GM19025 (cell line): ENCODE measurements at regions not wholly inside any gene's neighbourhood (a gene's known extent, or its start where the extent isn't known, plus 50 kb on each side); places are given as distances from the start of the nearest gene placed in this dataset.

Source experiments
- ATAC-seq: cut with Tn5 transposase; IDR thresholded peaks from one replicate; pipeline ENCODE4 v1.9.1; 2021; ENCODE audit warnings: mild to moderate bottlenecking, low read depth, moderate library complexity; ENCODE audit not compliant: unreplicated experiment

- no peak for ATAC-seq
Observed at GRCh38 chr20:22776369-22776768, 192.0 kb upstream of the FOXA2 start.

GRCh38 chr20:22779878-22780277 lies 195.5 kb upstream of the FOXA2 start:
- ATAC-seq: no peak

DNA sequence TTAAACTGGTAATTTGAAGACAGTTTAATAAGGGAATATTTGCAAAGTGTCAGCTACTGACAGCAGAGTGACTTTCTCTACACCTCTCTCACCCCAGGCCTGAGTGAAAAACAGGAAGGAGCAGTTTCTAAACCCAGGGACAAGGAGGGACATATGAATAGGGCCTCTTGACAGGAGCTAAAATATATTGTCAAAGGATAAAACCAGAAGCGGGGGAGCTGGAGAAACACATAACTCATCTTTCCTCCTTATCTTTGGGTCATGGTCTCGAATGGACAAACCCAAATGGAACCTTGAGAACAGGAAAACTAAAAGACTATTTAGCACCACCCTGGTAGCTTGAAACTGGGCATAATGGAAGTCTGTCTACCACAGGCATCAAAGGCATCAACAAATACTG lies 197.5 kb upstream of the FOXA2 start:
- no peak for ATAC-seq

GRCh38 chr20:22789676-22790075 lies 205.3 kb upstream of the FOXA2 start:
- ATAC-seq: no peak

- no peak for ATAC-seq
Observed at GRCh38 chr20:22791396-22791795, 207.0 kb upstream of the FOXA2 start.

DNA sequence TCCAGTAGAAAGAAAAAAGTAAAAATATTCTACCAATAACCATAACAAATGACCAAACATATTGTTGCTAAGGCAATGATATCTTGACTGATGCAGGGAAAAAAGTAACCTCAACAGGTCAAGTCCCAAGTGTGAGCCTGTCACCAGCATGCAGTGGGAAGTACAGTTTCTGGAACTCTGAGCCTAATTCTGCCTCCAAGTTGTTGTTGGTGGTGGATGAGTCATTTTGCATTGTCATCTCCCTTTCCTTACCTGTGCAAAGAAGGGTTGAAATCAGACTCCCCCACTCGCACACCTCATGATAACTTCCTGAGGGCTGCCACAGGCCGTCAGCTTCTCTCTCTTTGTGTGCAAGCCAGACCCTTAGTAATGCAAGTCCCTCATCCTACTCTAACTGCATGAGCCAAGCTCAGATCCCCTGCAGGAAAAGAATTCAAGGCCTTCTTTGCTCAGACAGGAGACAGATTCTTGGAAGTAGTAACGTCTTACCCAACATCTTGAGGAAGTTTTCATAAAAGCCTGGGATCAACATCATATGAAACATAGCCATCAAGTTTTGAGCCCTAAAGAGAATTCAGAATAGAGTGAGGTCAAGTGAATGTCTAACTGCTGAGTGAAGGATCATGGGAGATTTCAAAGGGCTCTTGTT lies 207.6 kb upstream of the FOXA2 start:
- ATAC-seq: no peak

DNA sequence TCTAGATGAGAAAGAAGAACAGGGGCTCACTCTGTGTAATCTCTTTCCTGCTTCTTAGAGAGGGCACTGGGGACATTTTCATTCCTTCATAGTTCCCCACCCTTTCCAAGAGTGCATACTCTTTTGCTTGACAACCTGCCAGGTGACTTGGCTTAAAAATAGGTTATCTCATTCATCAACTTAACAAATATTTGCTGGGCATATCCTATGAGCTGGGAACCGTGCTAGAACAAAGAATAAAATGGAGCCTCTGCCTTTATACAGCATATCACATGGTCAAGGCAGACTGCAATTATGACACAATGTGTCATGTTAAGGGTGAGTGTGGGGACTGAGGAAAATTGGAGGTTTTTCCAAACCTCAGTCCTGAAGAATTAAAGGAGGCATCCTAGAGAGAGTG lies 209.8 kb upstream of the FOXA2 start:
- no peak for ATAC-seq

GRCh38 chr20:22795433-22795832 lies 211.1 kb upstream of the FOXA2 start:
- no peak for ATAC-seq

DNA sequence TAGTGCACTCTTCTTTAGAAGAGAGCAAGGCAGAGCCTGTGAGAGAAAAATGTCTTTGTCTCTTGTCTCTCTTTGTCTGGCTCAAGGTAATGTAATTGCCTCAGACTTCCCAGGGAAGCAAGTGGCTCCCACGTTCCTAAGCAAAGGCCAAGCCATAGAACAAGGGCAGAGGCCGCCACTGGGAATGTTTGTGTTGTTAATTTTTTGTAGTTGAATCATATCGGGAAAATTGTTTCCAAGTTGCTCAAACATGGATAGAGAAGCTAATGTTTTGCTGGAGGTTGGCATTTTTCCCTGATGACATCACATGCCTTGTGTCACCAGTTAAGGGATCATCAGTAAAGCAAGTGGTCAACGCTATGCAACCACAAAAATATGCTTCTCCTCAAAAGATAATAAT lies 211.5 kb upstream of the FOXA2 start:
- no peak for ATAC-seq

GRCh38 chr20:22796469-22797077 lies 212.2 kb upstream of the FOXA2 start:
- no peak for ATAC-seq

DNA sequence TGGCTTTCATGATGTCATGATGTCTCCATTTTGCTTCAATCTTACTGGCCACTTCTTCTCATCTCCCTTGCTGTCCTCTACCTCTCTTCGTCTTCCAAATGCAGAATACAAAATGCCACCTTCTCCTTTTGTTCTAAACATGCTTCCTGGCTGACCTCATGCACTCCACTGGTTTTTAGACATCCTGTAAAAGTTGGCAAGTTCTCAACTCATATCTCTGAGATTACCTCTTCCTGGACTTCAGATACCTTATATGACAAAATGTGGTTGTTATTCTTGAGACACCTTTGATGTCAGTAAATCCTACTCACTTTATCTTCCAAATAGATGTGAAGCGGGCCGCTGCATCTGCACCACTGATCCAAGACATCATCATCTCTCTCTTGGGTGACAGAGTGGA lies 212.7 kb upstream of the FOXA2 start:
- no peak for ATAC-seq

GRCh38 chr20:22799687-22800086 lies 215.3 kb upstream of the FOXA2 start:
- no peak for ATAC-seq

DNA sequence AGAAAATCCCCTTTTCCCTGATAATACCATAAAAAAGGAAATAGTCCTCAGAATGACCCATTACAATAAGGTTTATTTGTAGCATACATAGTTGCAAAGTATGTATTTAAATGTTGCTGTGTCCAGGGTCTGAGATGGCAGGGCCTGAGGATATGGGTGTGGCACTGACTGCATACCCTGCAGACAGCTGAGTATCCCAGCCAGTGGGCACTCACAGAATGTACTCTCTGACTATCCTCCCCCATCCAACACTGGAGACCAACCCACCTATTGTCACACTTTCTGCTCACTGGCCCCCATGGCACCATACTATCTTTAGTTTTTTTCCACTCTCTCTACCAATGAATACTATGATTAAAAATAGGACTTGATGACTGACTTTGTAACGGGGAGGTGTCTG lies 215.8 kb upstream of the FOXA2 start:
- no peak for ATAC-seq

- no peak for ATAC-seq
Observed at GRCh38 chr20:22801528-22801927, 217.2 kb upstream of the FOXA2 start.

- ATAC-seq: no peak
Observed at GRCh38 chr20:22802296-22802695, 217.9 kb upstream of the FOXA2 start.

- ATAC-seq: no peak
Observed at GRCh38 chr20:22805219-22805618, 220.8 kb upstream of the FOXA2 start.

DNA sequence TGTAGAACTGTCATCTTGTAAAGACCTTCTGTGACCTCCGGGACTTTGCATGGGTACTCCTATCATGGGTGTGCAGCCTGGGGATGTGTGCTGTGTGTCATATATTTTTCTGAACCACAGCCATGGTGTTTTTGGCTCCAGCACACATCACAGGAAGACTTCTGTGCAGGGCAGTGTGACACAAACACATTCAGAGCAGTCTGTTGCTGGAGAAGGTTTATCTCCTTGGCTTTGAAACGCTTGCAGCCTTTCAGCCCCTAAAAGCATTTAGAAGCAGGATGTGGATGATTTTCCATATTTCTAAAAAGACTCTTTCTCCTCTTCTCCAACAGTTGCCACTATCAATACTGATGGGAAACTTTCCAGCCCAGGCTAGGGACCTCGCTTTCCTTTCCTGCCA lies 221.6 kb upstream of the FOXA2 start:
- ATAC-seq: no peak

DNA sequence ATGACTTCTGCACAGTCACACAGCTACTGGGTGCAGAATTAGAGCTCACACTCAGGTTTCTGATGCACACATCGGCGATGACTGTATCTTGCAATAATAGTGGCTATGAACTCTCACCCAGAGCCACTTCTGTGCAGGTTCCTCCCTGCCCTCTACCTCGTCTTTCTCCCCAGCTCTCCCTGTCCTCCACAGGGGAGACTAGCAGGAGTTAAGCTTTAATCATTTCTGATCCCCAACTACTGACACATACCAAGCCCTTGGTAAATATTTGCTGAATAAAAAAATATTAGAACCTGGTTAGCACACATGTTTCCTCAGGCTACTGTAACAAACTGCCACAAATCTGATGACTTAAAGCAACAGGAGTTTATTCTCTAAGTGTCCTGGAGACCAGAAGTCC lies 222.7 kb upstream of the FOXA2 start:
- no peak for ATAC-seq

DNA sequence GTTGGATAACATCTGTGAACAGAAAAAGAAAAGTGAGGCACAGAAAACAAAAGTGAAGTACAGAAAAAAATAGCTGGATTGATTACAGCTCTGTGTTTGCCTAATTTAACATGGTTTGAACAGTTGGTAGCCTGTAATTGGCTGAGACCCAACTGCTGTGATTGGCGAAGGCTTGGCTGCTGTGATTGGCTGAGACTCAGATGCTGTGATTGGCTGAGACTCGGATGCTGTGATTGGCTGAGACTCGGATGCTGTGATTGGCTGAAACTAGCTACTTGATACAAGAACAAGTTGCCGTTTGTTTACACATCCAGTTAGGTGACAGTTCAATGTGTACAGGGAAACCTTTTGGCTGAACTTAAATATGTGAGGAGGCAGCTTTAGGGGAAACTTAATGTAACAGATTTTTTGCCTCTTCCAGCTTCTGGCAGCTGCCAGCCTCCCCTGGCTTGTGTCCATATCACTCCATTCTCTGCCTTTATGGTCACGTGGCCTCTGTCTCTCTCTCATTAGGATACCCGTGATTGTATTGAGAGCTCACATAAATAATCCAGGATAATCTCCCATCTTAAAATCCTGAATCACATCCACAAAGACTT lies 223.4 kb upstream of the FOXA2 start:
- ATAC-seq: no peak

DNA sequence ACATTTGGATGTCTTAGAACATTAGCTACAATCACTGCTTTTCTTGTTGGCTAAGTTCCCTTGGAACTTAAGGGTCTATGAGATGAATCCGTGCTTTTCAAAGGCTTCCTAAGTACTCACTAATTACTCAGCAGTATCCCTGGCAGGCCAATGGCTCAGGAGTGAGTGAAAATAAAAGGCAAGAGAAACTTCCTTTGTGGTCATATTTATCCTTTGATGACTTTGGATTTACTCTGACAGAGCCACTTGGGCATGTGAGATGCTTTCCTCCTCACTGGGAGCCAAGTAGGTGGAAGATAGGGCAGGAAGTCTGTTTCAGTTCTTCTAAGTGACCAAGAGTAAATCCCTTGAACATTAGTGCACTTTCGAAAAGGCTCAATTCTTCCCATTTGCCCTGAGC lies 224.3 kb upstream of the FOXA2 start:
- ATAC-seq: no peak

DNA sequence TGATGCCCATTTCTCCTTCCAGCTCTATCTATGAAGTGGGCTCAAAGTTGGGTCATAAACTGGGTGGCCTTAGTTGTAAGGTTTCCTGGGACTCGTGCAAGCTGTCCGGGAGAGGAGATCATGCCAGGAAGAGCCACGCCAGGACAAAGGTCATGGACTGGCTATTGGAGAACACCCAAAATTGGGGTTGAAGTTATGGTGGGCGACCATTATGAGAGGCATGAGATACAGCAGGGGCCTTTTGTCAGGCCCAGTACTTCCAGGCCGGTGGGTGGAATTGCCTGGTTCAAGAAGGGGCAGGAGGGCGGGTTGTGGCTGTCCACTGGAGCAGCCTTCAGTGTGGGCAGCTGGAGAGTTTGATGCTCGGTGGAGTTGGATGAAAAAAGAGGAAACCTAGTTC lies 225.1 kb upstream of the SSTR4 start:
- no peak for ATAC-seq
